ENCODE measurements at regions not wholly inside any gene's neighbourhood (a gene's known extent, or its start where the extent isn't known, plus 50 kb on each side); places are given as distances from the start of the nearest gene placed in this dataset.
"Not testable (repeated sequence)": the region's sequence is repeated elsewhere in the genome, so short reads cannot be mapped to it uniquely, and the experiment has no call there.

- H3K27me3 Mint-ChIP-seq (ENCODE audit: unreplicated experiment); H3K36me3 Mint-ChIP-seq (ENCODE audit: unreplicated experiment); H3K27ac Mint-ChIP-seq (ENCODE audit: unreplicated experiment); H3K4me1 Mint-ChIP-seq (ENCODE audit: low read depth, unreplicated experiment); H3K9me3 Mint-ChIP-seq (ENCODE audit: unreplicated experiment); H3K4me3 Mint-ChIP-seq (ENCODE audit: unreplicated experiment); DNase-seq: not testable (repeated sequence)
- TF ChIP-seq CTCF (IDR thresholded peaks at IDR 0.05; ENCODE audit: partially characterized antibody, unreplicated experiment): peak; percentile 75
Measured at GRCh38 chr9:40970340-40970739, 158.1 kb downstream of the FOXD4L6 start.

GRCh38 chr9:40962461-40962860, 166.0 kb downstream of the FOXD4L6 start:
- not testable (repeated sequence) for H3K36me3 Mint-ChIP-seq (ENCODE audit: unreplicated experiment); H3K27ac Mint-ChIP-seq (ENCODE audit: unreplicated experiment); H3K9me3 Mint-ChIP-seq (ENCODE audit: unreplicated experiment); H3K4me1 Mint-ChIP-seq (ENCODE audit: low read depth, unreplicated experiment); DNase-seq; H3K27me3 Mint-ChIP-seq (ENCODE audit: unreplicated experiment); H3K4me3 Mint-ChIP-seq (ENCODE audit: unreplicated experiment)

- not testable (repeated sequence) for H3K9me3 Mint-ChIP-seq (ENCODE audit: unreplicated experiment); H3K4me1 Mint-ChIP-seq (ENCODE audit: low read depth, unreplicated experiment); H3K4me3 Mint-ChIP-seq (ENCODE audit: unreplicated experiment); H3K27me3 Mint-ChIP-seq (ENCODE audit: unreplicated experiment); H3K36me3 Mint-ChIP-seq (ENCODE audit: unreplicated experiment); H3K27ac Mint-ChIP-seq (ENCODE audit: unreplicated experiment)
- peak; percentile 22 for DNase-seq
- TF ChIP-seq CTCF (IDR thresholded peaks at IDR 0.05; ENCODE audit: partially characterized antibody, unreplicated experiment): peak; percentile 54
Measured at GRCh38 chr9:40951876-40952494, 176.5 kb downstream of the FOXD4L6 start.

GRCh38 chr9:40946228-40946627, 182.3 kb downstream of the FOXD4L6 start:
- DNase-seq; H3K27ac Mint-ChIP-seq (ENCODE audit: unreplicated experiment); H3K4me3 Mint-ChIP-seq (ENCODE audit: unreplicated experiment); H3K27me3 Mint-ChIP-seq (ENCODE audit: unreplicated experiment); H3K36me3 Mint-ChIP-seq (ENCODE audit: unreplicated experiment); H3K9me3 Mint-ChIP-seq (ENCODE audit: unreplicated experiment); H3K4me1 Mint-ChIP-seq (ENCODE audit: low read depth, unreplicated experiment): not testable (repeated sequence)

GRCh38 chr9:40942730-40943129, 185.8 kb downstream of the FOXD4L6 start:
- not testable (repeated sequence) for H3K9me3 Mint-ChIP-seq (ENCODE audit: unreplicated experiment); H3K27ac Mint-ChIP-seq (ENCODE audit: unreplicated experiment); DNase-seq; H3K4me3 Mint-ChIP-seq (ENCODE audit: unreplicated experiment); H3K36me3 Mint-ChIP-seq (ENCODE audit: unreplicated experiment); H3K4me1 Mint-ChIP-seq (ENCODE audit: low read depth, unreplicated experiment); H3K27me3 Mint-ChIP-seq (ENCODE audit: unreplicated experiment)

- H3K4me3 Mint-ChIP-seq (ENCODE audit: unreplicated experiment); H3K27me3 Mint-ChIP-seq (ENCODE audit: unreplicated experiment); H3K36me3 Mint-ChIP-seq (ENCODE audit: unreplicated experiment); H3K27ac Mint-ChIP-seq (ENCODE audit: unreplicated experiment); H3K9me3 Mint-ChIP-seq (ENCODE audit: unreplicated experiment); H3K4me1 Mint-ChIP-seq (ENCODE audit: low read depth, unreplicated experiment); DNase-seq: not testable (repeated sequence)
Measured at GRCh38 chr9:40939888-40940209, 188.6 kb downstream of the FOXD4L6 start.

GRCh38 chr9:40939201-40939887, 189.1 kb downstream of the FOXD4L6 start:
- H3K27me3 Mint-ChIP-seq (ENCODE audit: unreplicated experiment); H3K4me1 Mint-ChIP-seq (ENCODE audit: low read depth, unreplicated experiment); H3K4me3 Mint-ChIP-seq (ENCODE audit: unreplicated experiment); DNase-seq; H3K27ac Mint-ChIP-seq (ENCODE audit: unreplicated experiment); H3K9me3 Mint-ChIP-seq (ENCODE audit: unreplicated experiment); H3K36me3 Mint-ChIP-seq (ENCODE audit: unreplicated experiment): not testable (repeated sequence)
